ENCODE measurements at regions not wholly inside any gene's neighbourhood (a gene's known extent, or its start where the extent isn't known, plus 50 kb on each side); places are given as distances from the start of the nearest gene placed in this dataset.
"Not testable (repeated sequence)": the region's sequence is repeated elsewhere in the genome, so short reads cannot be mapped to it uniquely, and the experiment has no call there.

DNA sequence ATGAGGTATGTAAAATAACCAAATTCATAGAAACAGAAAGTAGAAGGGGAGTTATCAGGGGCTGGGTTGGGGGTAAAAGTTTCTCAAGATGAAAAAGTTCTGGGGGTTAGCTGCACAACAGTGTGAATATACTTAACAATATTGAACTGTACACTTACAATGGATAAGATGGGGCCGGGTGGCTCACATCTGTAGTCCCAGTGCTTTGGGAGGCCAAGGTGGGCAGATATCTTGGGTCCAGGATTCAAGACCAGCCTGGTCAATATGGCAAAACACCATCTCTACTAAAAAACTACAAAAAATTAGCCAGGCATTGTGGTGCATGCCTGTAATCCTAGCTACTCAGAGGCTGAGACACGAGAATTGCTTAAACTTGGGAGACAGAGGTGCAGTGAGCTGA lies 274.3 kb downstream of the TJP1 start:
- no peak for DNase-seq

- no peak for DNase-seq
Observed at GRCh38 chr15:29544513-29545128, 275.0 kb upstream of the NSMCE3 start.

GRCh38 chr15:29542994-29543393 lies 273.4 kb upstream of the NSMCE3 start:
- DNase-seq: no peak

DNA sequence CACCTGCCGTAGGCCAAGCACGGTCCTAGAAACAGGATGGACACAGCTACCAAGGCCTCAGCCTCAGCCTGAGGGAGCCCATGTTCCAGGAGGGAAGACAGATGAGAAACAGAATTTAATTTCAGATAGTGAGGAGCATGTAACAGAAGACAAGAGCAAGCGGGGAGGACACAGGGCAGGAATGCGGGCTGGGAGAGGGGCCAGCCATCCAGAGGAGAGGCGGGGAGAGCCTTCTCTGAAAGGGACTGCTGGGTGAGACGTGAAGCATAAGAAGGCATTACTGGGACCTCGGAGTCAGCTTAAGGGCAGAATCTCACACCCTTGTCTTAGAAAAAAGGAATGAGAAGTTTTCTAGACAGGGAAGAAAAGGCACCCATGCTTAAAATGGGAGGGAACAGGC lies 271.7 kb upstream of the NSMCE3 start:
- no peak for DNase-seq

DNA sequence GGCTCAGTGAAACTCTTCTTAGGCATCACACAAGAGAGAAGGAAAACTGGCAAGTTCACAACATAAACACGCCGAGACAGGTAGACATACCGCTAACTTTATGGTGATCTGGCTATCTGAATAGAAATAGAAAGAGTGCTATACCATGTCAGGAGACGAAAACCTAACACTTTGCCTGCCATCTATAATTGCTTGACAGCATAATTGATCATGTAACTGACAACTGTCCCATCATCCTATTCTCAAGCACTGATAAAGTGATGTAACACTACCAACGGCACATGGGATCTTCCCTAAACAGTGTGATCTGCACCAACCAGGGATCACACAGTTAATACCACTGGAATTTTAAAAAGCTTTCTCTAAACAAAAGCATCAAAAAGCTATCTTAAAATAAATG lies 270.9 kb upstream of the NSMCE3 start:
- DNase-seq: no peak

DNA sequence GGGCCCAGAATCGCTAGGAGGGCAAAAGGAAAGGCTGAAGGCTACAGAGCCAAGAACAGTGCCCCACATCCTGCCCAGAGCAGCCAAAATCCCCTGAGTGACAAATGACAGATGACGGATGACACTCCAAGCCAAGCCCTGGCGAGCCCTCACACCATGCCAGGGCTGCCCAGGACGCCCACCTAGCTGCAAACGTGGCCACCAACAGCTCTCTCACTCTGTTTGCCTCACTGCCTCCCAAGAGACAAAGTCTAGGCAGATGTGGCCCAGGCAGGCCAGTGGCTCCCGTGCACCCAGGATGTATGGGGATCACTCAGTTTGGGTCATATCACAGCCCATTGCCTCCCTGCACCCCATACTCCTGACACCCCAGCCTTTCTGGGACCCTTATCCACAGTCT lies 270.1 kb upstream of the NSMCE3 start:
- no peak for DNase-seq

DNA sequence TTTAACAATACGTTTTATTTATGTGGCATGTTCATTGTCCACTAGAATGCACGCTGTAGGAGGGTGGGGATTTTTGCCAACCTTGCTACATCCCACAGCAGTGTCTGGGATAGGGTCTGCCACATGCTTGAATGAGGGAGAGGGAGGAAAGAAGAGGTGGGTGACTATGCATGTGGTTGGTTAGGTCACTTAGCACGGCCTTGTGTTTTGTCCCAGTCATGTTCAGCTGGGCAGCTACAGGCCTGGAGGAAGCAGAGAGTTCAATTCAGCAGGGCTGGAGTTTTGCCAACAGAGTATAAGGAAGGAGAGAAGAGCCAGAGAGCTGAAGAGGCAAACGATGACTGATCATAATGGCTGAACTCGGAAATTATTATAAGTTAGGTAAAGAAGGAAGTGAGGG lies 268.4 kb upstream of the NSMCE3 start:
- no peak for DNase-seq

GRCh38 chr15:29535952-29536351 lies 266.3 kb upstream of the NSMCE3 start:
- DNase-seq: no peak

DNA sequence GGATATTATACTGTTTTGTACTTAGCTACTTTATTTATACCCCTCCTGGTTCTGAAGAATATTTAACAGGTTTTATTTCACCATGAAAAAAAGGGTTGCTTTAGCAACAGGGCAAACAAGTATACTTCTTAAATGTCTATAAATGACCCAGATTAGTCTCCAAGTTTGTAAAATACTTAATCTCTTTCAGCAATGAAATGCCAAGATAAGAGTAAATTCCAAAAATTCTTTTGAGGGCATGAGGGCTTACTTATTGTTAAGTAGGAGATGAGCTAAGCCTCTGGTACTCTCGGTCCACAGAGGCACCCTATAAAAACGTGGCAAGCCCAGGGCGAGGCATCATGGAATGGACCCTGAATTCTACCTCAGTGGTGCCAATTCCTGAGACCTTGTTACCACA lies 264.8 kb upstream of the NSMCE3 start:
- DNase-seq: no peak

DNA sequence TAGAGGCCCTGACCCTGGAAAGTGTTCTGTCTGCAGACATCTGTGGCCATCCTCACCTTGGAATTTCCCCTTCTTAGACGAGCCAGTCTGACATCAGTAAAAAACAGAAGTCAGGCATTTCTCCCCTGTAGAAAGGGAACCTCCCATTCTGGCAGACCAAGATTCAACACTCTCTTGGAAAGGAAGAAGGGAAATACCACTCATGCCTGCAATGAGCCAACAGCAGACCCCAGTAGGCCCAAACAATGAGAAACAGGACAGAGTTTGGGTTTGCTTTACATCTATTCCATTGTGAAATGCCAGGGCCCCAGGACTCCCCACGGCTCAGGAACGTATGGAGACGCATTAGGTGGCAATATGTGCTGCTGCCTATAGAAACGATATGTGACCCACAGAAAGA lies 264.0 kb upstream of the NSMCE3 start:
- no peak for DNase-seq

- no peak for DNase-seq
Observed at GRCh38 chr15:29532296-29532695, 262.7 kb upstream of the NSMCE3 start.

GRCh38 chr15:29530966-29531365 lies 261.3 kb upstream of the NSMCE3 start:
- no peak for DNase-seq

GRCh38 chr15:29529043-29529442 lies 259.4 kb upstream of the NSMCE3 start:
- DNase-seq: no peak

DNA sequence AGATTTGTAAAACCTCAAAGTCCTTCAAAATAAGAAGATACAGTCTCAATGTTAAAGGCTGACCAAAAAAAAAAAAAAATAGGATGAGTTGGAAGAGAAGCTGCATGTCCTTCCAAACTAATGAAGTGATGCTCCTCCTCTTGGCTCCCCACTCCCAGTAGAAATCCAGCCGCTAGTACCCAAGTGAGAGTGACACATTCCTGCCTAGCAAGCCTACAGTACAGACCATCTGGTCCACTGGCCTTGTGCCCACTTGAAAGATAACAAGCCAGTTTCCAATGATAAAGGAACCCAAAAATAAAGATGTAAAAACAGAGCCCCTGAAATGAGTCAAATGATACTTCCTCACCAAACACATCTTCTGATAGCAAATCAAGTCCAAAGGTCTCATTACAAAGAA lies 258.7 kb upstream of the NSMCE3 start:
- no peak for DNase-seq

DNA sequence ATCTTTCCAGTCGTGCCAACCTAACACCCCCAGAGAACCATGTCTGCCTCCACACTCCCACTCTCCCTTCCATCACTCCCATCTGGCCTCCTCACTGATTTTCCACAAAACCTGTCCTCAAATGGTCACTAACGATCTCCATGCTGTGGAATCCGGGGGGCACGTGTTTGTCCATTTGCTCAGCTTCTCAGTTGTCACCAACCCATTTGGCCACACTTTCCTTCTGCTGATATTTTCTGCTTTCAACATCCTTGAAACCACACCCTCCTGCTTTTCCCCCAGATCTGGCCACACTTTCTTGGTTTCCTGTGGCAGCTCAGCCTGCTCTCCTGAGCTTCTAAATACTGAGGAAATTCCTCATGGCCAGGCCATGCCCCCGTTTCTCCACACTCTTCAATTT lies 257.2 kb upstream of the NSMCE3 start:
- no peak for DNase-seq

DNA sequence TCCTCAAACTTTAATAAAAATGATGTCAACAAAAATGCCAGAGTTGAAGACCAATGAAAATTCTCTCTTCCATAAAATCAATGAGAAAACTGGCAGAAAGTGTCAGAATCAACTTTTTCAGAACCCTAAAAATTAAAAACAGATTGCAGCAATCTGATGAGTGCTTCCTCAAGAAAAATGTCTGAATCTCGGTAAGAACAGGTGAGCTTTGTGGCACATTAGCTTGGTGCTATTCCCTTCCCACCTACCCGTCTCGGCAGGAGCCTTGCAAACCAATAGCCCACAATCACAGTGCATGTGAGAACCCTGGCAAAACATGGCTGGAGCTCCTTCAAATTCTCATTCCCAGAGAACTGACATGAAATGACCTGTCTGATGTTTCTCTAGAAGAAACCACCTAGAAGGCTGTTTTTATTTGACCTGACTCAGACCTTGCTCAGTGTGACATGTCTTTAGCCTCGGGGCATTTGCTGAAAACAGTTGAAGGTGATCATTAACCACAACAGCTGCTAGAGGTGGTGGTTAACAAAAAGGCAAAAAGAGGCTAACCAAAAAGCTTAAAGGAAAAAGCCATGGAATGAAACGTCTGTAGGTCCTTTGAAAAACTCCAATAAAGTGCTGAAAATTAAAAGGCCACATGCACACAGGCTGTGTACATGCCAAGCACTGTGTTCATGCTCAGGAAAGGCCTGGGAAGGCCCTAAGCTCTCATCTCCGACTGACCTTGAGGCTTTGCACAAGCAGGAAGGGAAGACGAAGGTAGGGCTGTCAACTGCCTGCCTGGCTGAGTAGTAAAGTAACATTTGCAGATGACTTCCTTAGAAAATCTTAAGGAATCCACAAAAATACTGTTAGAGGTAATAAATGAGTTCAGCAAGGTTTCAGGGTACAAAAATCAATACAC lies 253.0 kb upstream of the NSMCE3 start:
- DNase-seq: no peak

DNA sequence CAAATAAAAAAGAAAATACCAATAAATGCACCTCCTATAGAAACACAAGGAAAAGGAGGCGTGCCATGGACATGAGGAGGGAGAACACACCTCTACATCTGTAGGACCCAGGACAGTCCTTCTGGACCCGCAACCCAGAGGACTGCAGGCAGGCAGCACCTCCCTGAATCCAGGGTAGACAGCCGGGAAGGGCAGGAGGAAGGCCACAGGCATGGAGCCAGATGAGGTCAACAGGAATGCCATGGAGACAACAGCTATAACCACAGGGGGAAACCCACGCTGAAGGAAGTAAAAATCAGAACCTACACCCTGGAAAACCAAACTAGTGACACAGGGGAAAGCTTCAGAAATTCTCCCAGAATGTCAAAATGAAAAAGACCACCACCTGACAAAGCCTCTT lies 248.8 kb upstream of the NSMCE3 start:
- no peak for DNase-seq

GRCh38 chr15:29517829-29518228 lies 248.2 kb upstream of the NSMCE3 start:
- no peak for DNase-seq

DNA sequence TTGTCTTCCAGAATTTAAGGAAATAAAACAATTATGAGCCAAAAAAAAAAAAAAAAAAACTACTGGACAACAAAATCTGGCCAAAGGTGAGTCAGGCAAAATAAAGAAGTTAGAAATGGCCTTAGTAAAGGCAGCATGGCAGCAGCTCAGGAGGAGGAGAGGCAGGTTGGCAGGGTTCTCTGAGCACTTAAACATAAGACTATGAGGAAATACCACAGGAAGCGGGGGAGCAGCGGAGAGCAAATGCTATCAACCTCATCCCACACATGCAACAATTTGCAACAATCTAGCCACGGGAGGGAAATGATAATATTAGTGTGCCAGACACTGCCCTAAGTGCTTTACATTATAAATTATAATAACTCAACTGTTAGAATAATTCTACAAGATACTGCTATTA lies 247.3 kb upstream of the NSMCE3 start:
- DNase-seq: no peak

GRCh38 chr15:29514926-29515325 lies 245.3 kb upstream of the NSMCE3 start:
- DNase-seq: no peak

GRCh38 chr15:29511663-29512062 lies 242.0 kb upstream of the NSMCE3 start:
- no peak for DNase-seq

DNA sequence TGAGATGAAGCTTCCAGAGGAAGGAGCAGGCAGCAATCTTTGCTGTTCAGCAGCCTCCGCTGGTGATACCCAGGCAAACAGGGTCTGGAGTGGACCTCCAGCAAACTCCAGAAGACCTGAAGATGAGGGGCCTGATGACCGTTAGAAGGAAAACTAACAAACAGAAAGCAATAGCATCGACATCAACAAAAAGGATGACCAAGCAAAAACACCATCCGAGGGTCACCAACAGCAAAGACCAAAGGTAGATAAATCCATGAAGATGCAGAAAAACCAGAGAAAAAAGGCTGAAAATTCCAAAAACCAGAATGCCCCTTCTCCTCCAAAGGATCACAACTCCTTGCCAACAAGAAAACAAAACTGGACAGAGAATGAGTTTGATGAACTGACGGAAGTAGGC lies 235.9 kb upstream of the NSMCE3 start:
- not testable (repeated sequence) for DNase-seq

DNA sequence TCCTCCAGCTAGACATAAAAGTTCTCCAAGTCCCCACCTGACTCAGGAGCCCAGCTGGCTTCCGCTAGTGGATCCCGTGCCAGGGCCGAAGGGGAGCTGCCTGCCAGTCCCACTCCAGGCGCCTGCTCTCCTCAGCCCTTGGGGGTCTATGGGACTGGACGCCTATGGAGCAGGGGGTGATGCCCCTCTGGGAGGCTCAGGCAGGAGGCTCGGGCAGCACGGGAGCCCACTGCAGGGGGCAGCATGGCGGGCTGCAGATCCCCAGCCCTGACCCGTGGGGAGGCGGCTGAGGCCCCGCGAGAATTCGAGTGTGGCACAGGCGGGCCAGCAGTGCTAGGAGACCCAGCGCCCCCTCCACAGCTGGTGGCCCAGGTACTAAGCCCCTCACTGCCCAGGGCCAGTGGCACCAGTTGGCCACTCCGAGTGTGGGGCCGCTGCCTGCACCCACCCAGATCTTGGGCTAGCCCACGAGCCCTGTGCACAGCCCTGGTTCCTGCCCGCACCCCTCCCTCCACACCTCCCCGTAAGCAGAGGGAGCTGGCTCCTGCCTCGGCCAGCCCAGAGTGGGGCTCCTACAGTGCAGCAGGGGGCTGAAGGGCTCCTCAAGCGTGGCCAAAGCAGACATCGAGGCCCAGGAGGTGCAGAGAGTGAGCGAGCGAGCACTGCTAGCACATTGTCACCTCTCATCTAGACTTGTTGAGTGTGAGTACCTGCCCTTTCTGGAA lies 221.3 kb upstream of the NSMCE3 start:
- no peak for DNase-seq

DNA sequence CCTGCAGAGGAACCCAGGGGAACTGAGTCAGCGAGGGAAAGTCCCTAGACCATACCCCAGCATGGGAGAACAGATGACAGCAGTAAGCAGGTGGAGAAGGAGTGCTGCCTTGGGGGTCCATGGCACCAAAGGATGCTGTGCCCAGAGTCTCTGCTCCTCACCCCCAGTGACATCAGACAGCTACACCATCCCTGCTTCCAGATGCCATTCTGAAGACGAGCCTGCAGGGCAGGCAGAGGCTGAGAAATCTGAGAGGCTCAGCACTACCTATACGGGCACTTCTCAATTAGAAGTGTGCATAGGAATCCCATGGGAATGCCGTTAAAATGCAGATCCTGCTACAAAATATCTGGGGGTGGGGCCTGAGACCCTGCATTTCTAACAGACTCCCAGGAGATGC lies 211.3 kb upstream of the NSMCE3 start:
- DNase-seq: no peak
